Ramos (cell line): ENCODE measurements at regions not wholly inside any gene's neighbourhood (a gene's known extent, or its start where the extent isn't known, plus 50 kb on each side); places are given as distances from the start of the nearest gene placed in this dataset.
"Not testable (repeated sequence)": the region's sequence is repeated elsewhere in the genome, so short reads cannot be mapped to it uniquely, and the experiment has no call there.

Experiments
- in situ Hi-C: fragments of 300-500 bp; cut with MboI; formaldehyde crosslinking; loops from one replicate; pipeline ENCODE4 v1.14.3; 2022; ENCODE audit warnings: low sequenced_read_pairs; ENCODE audit not compliant: unreplicated experiment

DNA sequence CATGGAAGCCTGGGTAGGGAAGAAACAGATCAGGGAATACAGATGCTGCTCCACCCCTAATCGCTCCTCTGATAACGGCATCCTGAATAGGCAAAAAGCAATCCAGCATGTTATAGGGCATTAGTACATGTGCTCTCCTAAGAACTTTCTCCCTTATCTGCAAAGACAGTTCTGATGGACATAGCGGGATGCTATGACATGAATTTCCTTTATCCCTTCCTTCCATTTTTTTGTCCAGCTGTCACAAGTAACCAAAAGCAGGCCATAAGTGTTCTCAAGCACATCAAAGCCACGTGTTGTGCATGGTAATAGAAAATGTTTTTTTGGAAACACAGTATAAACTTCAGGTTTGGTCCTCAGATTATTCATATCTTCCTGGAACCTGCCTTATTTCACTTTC is 141.4 kb upstream of the MON1B start:
- in situ Hi-C loops = no loop called here

GRCh38 chr16:77056597-77056996 is 134.4 kb upstream of the MON1B start:
- in situ Hi-C loops = not testable (repeated sequence)

GRCh38 chr16:77057161-77057774 is 133.7 kb upstream of the MON1B start:
- in situ Hi-C loops = no loop called here

DNA sequence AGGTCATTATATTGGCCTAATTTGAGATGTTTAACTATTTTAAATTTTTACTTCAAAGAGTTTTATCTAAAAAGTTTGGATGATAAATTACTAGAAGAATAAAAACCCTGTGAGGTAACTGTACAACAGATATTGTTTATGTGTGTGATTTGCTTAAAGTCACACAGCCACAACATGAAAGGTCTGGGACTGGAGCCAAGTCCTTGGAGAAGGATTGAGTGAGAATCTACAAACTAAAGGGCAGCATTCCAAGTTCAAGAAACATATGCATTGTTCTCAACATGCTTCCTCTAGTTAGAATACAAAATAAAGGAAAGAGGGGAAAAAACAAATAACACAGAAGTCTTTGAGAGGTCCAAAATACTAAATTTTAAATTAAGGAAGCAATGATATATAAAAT is 131.5 kb upstream of the MON1B start:
- in situ Hi-C loops = no loop called here

- in situ Hi-C loops = no loop called here
Measured at GRCh38 chr16:77060614-77061013, 130.4 kb upstream of the MON1B start.

DNA sequence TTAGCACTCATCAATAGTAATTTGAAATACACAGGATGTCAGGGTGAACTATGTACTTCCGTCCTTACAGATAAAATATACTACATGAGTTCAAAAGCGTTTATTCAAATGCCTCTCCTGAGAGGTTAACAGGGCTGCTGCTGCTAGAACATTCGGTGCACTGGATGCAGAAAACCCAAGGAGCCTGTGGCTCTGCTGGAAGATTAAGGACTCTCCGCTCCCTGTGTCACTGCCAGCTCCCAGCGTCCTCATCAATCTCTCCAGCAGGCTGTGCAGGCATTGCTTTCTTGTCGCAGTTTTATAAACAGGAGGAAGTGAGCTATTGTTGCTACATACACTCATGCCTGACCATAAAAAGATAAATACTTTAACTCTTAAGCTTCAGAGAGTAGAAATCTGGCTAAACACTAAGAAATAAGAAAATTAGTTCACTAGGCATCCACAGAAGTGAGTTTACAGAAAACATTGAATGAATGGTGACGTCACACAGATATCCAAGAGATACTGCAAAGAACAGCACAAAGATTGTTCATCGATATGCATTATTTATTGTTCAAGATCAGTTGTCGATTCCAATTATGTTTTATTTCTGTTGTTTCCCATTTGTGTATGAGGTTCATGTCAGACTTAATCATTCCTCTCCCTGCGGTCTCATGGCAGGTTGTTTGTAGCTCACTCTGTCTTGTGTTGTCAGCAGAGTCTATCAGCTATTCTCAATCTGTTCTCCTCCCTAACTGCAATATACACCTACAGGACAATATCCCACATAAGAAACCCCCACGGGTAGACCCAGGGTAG is 127.9 kb upstream of the MON1B start:
- in situ Hi-C loops = no loop called here

DNA sequence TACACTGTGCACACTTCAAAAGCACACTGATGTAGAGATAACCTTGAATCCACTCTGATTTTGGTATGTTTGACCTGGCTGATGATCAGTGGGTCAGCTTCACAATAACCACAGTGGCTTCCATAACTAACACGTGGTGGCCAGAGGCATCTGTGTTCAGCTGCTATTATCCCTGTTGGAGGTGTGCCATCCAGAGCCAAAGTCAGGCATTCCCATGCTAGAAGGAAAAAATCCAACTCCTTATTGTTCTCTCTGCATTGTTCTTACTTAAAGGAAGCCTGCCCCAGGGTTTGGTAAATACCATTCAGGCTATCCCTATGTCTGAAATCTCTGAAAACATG is 127.3 kb upstream of the MON1B start:
- in situ Hi-C loops = no loop called here

DNA sequence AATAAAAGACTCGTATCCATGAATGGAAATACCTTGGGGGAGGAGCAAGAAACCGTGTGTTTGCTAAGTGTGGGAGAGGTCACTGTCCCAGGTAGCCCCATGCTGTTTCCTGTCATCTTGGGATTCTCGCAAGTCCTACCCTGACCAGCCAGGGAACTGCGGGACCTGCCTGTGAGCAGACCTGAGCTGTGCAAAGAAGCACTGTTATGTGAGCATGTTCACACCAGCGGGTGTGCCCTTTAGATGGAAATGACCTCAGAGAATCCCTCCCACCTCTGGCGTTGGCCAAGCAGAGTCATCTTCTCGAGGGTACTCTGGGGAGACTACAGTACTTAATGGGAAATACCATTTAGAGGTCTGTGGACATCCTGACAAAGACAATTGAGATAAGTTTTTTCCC is 127.0 kb upstream of the MON1B start:
- in situ Hi-C loops = no loop called here

DNA sequence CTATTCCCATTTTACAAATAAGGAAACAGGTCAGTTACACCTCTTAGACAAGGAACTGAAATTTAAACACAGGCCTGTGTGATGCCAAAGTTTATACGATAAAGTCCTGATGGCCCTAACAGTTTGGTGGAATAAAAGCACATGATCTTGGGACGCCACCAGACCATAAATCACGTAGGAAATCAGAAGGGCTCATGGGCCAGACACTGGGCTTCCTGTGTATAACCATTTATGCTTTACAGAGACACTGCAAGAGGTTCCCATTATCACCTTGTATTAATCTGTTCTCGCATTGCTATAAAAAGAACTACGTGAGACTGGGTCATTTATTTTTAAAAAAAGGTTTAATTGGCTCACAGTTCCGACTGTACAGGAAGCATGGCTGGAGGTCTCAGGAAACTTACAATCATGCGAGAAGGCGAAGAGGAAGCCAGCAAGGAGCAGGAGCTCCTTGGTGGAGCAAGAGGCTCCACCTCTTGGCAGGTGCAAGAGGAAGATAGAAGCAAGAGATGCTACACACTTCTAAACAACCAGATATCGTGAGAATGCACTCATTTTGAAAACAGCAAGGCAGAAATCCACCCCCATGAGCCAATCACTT is 124.0 kb upstream of the MON1B start:
- in situ Hi-C loops = no loop called here

DNA sequence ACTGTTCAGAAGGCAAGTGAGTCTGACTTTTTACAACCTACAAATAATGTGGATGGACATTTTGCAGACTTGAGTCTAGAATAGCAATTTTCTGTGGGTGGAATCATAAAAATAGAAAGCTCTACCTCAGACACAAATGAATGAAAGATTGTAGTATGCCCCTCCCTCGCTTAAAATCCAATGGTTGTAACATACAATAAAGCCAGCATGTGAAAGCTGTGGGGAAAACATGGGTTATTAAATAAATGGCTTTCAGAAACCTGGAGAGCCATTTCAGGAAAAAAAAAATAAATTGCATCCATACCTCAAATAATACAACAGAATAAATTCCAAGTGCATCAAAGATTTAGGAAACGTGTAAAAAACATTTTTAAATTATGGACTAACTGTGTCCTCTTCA is 123.1 kb upstream of the MON1B start:
- in situ Hi-C loops = no loop called here

- in situ Hi-C loops = no loop called here
Measured at GRCh38 chr16:77068402-77068801, 122.6 kb upstream of the MON1B start.

DNA sequence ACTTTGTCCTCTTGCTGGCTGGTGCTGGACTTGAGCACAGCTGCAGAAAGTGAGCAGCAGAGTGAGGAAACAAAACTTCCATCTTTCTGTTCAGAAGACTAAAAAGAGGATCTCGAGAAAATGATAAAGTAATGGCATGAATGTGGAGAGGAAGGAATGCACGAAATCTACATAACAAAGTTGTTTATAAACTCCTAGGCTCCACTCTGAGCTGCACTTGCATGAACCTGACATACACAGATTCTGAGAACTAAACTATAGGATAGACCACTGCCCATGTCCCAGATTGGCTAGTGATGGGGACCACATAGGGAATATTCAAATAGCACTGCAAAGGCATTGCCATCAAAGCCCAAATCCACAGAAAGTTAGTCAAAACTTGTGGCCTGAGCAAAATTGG is 121.1 kb upstream of the MON1B start:
- in situ Hi-C loops = no loop called here

GRCh38 chr16:77070683-77071082 is 120.3 kb upstream of the MON1B start:
- in situ Hi-C loops = no loop called here

DNA sequence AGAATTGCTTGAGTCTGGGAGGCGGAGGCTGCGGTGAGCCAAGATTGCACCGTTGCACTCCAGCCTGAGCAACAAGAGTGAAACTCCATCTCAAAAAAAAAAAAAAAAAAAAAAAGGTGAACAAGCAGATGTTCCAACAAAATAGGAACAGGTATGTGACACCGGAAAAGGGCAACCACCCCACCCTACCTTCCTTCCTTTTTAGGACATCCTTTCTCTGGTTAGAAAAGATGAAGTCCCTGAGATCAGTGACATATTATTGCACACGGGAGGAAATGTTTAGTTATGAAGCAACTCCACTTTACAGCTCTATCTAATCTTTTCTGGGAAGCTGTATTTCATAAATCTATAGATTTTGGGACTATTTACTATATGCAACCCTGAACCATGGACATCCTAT is 114.2 kb upstream of the MON1B start:
- in situ Hi-C loops = no loop called here

- in situ Hi-C loops = no loop called here
Measured at GRCh38 chr16:77077256-77077922, 113.6 kb upstream of the MON1B start.

DNA sequence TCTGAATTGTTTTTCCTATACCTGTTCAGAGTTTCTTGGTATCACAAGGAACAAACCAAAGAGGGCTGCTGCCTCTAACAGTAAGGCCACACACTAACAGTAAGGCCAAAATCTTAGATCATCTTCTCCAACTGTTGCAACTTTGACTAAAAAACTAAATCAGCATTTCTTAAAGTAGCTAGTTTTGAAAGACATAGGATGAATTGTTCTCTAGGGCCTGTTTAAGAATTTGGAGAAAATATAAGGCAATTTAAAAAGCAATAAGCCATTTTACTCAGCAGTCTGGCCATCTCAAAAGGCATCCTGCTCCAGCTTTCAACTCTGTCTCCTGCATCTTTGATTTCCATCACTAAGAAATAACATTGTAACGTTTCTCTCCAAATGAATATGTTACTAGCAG is 105.0 kb upstream of the MON1B start:
- in situ Hi-C loops = no loop called here

DNA sequence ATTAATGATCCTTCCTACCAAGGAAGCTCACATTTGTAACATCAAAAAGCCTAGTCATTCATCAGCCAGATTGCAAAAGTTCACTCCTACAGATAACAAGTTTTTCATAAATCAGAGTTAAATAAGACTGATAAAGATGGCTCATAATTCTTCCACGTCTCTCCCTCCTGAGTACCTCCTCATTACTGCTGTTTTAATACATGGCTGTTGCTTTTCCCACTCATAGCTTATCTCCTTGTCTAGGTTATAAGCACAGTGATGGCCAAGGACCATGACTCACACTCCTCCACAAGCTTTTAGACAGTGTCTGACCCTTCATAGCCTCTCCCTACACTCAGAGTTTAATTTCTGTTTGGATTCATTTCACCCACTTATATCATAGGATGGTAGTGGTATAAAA is 100.9 kb upstream of the MON1B start:
- in situ Hi-C loops = no loop called here

DNA sequence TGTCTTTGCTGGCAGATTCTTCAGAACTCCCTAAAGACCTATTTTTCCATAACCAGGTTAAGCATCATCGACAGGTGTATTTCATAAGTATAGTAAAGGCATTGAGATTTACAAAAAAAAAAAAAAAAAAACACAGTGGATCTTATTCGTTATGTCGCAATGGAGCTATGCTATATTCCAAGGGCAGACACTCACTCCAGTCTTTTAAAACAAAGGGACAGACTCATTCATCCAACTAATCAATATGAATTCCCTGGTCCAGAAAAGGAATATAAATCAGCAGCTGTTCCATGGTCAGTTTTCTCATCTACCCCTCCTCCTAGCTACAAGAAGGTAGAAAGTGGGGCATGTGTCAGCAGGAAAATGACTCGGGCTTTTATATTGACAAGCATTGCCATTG is 97.7 kb upstream of the MON1B start:
- in situ Hi-C loops = no loop called here

DNA sequence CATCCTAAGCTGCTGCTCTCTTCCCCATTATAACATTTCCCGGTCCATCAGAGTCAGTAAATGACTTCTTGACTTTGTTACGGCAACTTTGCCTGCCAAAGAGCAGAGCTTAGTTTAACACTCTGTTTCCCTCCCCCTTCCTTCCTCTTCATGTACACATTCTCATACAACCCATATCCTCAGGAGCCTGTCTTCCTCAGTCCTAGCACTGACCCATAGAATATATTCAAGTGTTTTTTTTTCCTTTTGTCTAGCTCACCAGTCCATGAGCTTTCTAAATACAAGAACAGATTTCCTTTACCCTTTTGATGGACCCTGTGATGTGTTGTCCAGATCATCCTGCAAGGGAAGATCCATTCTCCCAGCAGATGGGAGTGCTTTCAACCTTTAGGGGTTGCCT is 97.0 kb upstream of the MON1B start:
- in situ Hi-C loops = no loop called here

DNA sequence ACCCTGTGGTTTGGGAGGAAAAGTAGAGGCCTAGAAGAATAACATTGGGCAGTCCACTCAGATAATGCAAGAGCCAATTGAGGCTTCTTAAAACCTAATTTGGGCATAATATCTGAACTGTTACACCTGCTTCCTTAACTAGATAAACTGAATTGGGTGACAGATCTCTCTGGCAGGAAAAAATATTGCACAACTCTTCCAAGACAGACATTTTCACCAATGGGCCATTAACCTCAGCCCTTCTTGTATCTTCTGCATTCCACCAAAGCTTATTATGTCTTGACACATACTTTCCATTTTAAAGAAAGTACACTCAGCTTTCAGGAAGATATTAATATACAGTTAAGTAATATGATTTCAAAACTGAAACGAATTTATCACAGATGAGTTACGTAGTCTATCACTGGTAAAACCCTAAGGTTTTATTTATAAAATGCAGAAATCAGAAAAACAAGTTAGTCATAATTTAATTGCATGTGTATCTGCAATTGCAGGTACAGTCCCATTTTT is 79.9 kb upstream of the MON1B start:
- in situ Hi-C loops = no loop called here

GRCh38 chr16:77112746-77113145 is 78.2 kb upstream of the MON1B start:
- in situ Hi-C loops = no loop called here
